ENCODE measurements at regions not wholly inside any gene's neighbourhood (a gene's known extent, or its start where the extent isn't known, plus 50 kb on each side); places are given as distances from the start of the nearest gene placed in this dataset.

GRCh38 chr19:5392486-5392885 lies 51.9 kb upstream of the PTPRS start:
- WGBS, 2 experiments (ENCODE audit: insufficient coverage in 2 of 2): 79 to 81% methylated on average over 8 of the region's 8 CpGs

GRCh38 chr19:5393088-5393487 lies 52.5 kb upstream of the PTPRS start:
- WGBS, 2 experiments (ENCODE audit: insufficient coverage in 2 of 2): 84% methylated on average over 5 to 6 of the region's 6 CpGs
- no peak overlapping the region for H3K4me3 ChIP-seq (ENCODE audit: extremely low read depth, insufficient read depth, low read length, poor library complexity, severe bottlenecking)

More at GRCh38 chr19:5392486-5392885, 51.9 kb upstream of the PTPRS start:
- Histone ChIP-seq H3K4me3 (ENCODE audit: extremely low read depth, insufficient read depth, low read length, poor library complexity, severe bottlenecking) (no peak overlapping the region), H3K4me1 (ENCODE audit: control insufficient read depth, insufficient read depth, low read length, poor library complexity, severe bottlenecking) (peaks cover 10% of the 10 kb centered on the region), H3K9me3 (ENCODE audit: control insufficient read depth, low read length) (no peaks in the 10 kb centered on the region), H3K36me3 (ENCODE audit: control insufficient read depth, insufficient read depth, low read length) (no peaks in the 10 kb centered on the region), H3K27ac (ENCODE audit: low read depth, low read length, severe bottlenecking) (no peak overlapping the region)

GRCh38 chr19:5394551-5395505 lies 54.2 kb upstream of the PTPRS start:
- H3K4me1 ChIP-seq (ENCODE audit: control insufficient read depth, insufficient read depth, low read length, poor library complexity, severe bottlenecking): peaks cover 10% of the 10 kb centered on the region
- WGBS, 2 experiments (ENCODE audit: insufficient coverage in 2 of 2): 30 to 39% methylated on average over 23 to 32 of the region's 43 CpGs
- no peaks in the 10 kb centered on the region for H3K36me3 ChIP-seq (ENCODE audit: control insufficient read depth, insufficient read depth, low read length)
- H3K27ac ChIP-seq (ENCODE audit: low read depth, low read length, severe bottlenecking): no peak overlapping the region
- H3K9me3 ChIP-seq (ENCODE audit: control insufficient read depth, low read length): no peaks in the 10 kb centered on the region
- no peak overlapping the region for H3K4me3 ChIP-seq (ENCODE audit: extremely low read depth, insufficient read depth, low read length, poor library complexity, severe bottlenecking)

More at GRCh38 chr19:5393088-5393487, 52.5 kb upstream of the PTPRS start:
- H3K36me3 ChIP-seq (ENCODE audit: control insufficient read depth, insufficient read depth, low read length): no peaks in the 10 kb centered on the region
- no peak overlapping the region for H3K27ac ChIP-seq (ENCODE audit: low read depth, low read length, severe bottlenecking)
- no peaks in the 10 kb centered on the region for H3K9me3 ChIP-seq (ENCODE audit: control insufficient read depth, low read length)
- peaks cover 10% of the 10 kb centered on the region for H3K4me1 ChIP-seq (ENCODE audit: control insufficient read depth, insufficient read depth, low read length, poor library complexity, severe bottlenecking)

- Histone ChIP-seq H3K4me1 (ENCODE audit: control insufficient read depth, insufficient read depth, low read length, poor library complexity, severe bottlenecking) (peaks cover 10% of the 10 kb centered on the region), H3K27ac (ENCODE audit: low read depth, low read length, severe bottlenecking) (peak overlapping the region; percentile 36), H3K36me3 (ENCODE audit: control insufficient read depth, insufficient read depth, low read length) (no peaks in the 10 kb centered on the region), H3K9me3 (ENCODE audit: control insufficient read depth, low read length) (no peaks in the 10 kb centered on the region), H3K4me3 (ENCODE audit: extremely low read depth, insufficient read depth, low read length, poor library complexity, severe bottlenecking) (no peak overlapping the region)
- 47 to 48% methylated on average over 8 to 11 of the region's 11 CpGs for WGBS, 2 experiments (ENCODE audit: insufficient coverage in 2 of 2)
These were observed 54.9 kb upstream of the PTPRS start for GRCh38 chr19:5395556-5395955.

GRCh38 chr19:5396096-5396939 lies 55.7 kb upstream of the PTPRS start:
- peaks cover 10% of the 10 kb centered on the region for H3K4me1 ChIP-seq (ENCODE audit: control insufficient read depth, insufficient read depth, low read length, poor library complexity, severe bottlenecking)
- WGBS, 2 experiments (ENCODE audit: insufficient coverage in 2 of 2): 21 to 31% methylated on average over 9 to 11 of the region's 12 CpGs
- no peaks in the 10 kb centered on the region for H3K36me3 ChIP-seq (ENCODE audit: control insufficient read depth, insufficient read depth, low read length)
- no peak overlapping the region for H3K4me3 ChIP-seq (ENCODE audit: extremely low read depth, insufficient read depth, low read length, poor library complexity, severe bottlenecking)
- H3K27ac ChIP-seq (ENCODE audit: low read depth, low read length, severe bottlenecking): peak overlapping the region; percentile 36
- H3K9me3 ChIP-seq (ENCODE audit: control insufficient read depth, low read length): no peaks in the 10 kb centered on the region

GRCh38 chr19:5396963-5397362 lies 56.4 kb upstream of the PTPRS start:
- peaks cover 10% of the 10 kb centered on the region for H3K4me1 ChIP-seq (ENCODE audit: control insufficient read depth, insufficient read depth, low read length, poor library complexity, severe bottlenecking)
- H3K4me3 ChIP-seq (ENCODE audit: extremely low read depth, insufficient read depth, low read length, poor library complexity, severe bottlenecking): no peak overlapping the region
- H3K27ac ChIP-seq (ENCODE audit: low read depth, low read length, severe bottlenecking): no peak overlapping the region
- 76 to 92% methylated on average over 1 to 2 of the region's 3 CpGs for WGBS, 2 experiments (ENCODE audit: insufficient coverage in 2 of 2)
- no peaks in the 10 kb centered on the region for H3K36me3 ChIP-seq (ENCODE audit: control insufficient read depth, insufficient read depth, low read length)
- H3K9me3 ChIP-seq (ENCODE audit: control insufficient read depth, low read length): no peaks in the 10 kb centered on the region

- Histone ChIP-seq H3K9me3 (ENCODE audit: control insufficient read depth, low read length) (no peaks in the 10 kb centered on the region), H3K4me1 (ENCODE audit: control insufficient read depth, insufficient read depth, low read length, poor library complexity, severe bottlenecking) (peaks cover 10% of the 10 kb centered on the region), H3K4me3 (ENCODE audit: extremely low read depth, insufficient read depth, low read length, poor library complexity, severe bottlenecking) (no peak overlapping the region), H3K36me3 (ENCODE audit: control insufficient read depth, insufficient read depth, low read length) (no peaks in the 10 kb centered on the region), H3K27ac (ENCODE audit: low read depth, low read length, severe bottlenecking) (no peak overlapping the region)
- WGBS, 2 experiments (ENCODE audit: insufficient coverage in 2 of 2): 1 to 16% methylated on average over 12 to 14 of the region's 18 CpGs
These were observed 57.2 kb upstream of the ZNRF4 start for GRCh38 chr19:5397804-5398692.

- H3K36me3 ChIP-seq (ENCODE audit: control insufficient read depth, insufficient read depth, low read length): no peaks in the 10 kb centered on the region
- H3K4me3 ChIP-seq (ENCODE audit: extremely low read depth, insufficient read depth, low read length, poor library complexity, severe bottlenecking): no peak overlapping the region
- WGBS, 2 experiments (ENCODE audit: insufficient coverage in 2 of 2): 71 to 100% methylated on average over 2 to 3 of the region's 3 CpGs
- peaks cover 10% of the 10 kb centered on the region for H3K4me1 ChIP-seq (ENCODE audit: control insufficient read depth, insufficient read depth, low read length, poor library complexity, severe bottlenecking)
- H3K9me3 ChIP-seq (ENCODE audit: control insufficient read depth, low read length): no peaks in the 10 kb centered on the region
- H3K27ac ChIP-seq (ENCODE audit: low read depth, low read length, severe bottlenecking): no peak overlapping the region
These were observed 56.5 kb upstream of the ZNRF4 start for GRCh38 chr19:5398693-5399057.

- whole genome bisulfite sequencing, 2 experiments (ENCODE audit: insufficient coverage in 2 of 2): 6 to 20% methylated on average over 7 to 11 of the region's 12 CpGs
- H3K4me3 ChIP-seq (ENCODE audit: extremely low read depth, insufficient read depth, low read length, poor library complexity, severe bottlenecking): no peak overlapping the region
- H3K4me1 ChIP-seq (ENCODE audit: control insufficient read depth, insufficient read depth, low read length, poor library complexity, severe bottlenecking): no peaks in the 10 kb centered on the region
- no peaks in the 10 kb centered on the region for H3K36me3 ChIP-seq (ENCODE audit: control insufficient read depth, insufficient read depth, low read length)
- peaks cover 11% of the 10 kb centered on the region for H3K9me3 ChIP-seq (ENCODE audit: control insufficient read depth, low read length)
- no peak overlapping the region for H3K27ac ChIP-seq (ENCODE audit: low read depth, low read length, severe bottlenecking)
These were observed 51.1 kb upstream of the ZNRF4 start for GRCh38 chr19:5403968-5404640.
